ENCODE measurements at regions not wholly inside any gene's neighbourhood (a gene's known extent, or its start where the extent isn't known, plus 50 kb on each side); places are given as distances from the start of the nearest gene placed in this dataset.

DNA sequence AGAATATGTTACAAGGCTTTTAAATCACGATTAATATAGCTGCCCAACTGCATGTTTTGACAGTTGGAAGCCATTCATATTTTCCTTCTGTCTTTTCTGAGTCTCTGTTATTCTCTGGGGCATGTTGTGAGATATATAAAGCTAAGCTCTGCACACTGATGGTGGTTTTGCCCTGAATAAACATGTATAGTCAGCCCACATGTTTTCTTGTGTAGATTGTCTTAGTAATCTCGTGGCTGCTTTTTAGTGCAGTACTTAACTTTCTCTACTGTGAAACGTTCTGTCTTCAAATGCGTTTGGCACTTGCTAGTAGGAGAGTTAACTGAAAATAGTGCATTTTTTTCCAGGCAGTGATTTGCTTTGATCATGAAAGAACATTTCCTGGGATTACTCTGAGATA is 268.5 kb downstream of the DNAJB9 start:
- TF ChIP-seq, protein P1, sequence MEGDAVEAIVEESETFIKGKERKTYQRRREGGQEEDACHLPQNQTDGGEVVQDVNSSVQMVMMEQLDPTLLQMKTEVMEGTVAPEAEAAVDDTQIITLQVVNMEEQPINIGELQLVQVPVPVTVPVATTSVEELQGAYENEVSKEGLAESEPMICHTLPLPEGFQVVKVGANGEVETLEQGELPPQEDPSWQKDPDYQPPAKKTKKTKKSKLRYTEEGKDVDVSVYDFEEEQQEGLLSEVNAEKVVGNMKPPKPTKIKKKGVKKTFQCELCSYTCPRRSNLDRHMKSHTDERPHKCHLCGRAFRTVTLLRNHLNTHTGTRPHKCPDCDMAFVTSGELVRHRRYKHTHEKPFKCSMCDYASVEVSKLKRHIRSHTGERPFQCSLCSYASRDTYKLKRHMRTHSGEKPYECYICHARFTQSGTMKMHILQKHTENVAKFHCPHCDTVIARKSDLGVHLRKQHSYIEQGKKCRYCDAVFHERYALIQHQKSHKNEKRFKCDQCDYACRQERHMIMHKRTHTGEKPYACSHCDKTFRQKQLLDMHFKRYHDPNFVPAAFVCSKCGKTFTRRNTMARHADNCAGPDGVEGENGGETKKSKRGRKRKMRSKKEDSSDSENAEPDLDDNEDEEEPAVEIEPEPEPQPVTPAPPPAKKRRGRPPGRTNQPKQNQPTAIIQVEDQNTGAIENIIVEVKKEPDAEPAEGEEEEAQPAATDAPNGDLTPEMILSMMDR (IDR thresholded peaks at IDR 0.05; ENCODE audit: low read depth, low read length, poor library complexity, severe bottlenecking): no peak
- no peak for TF ChIP-seq EZH2phosphoT487 (IDR thresholded peaks at IDR 0.05; ENCODE audit: borderline replicate concordance, low read length)
